Posterior vena cava (tissue), 2 donors: ENCODE measurements at regions not wholly inside any gene's neighbourhood (a gene's known extent, or its start where the extent isn't known, plus 50 kb on each side); places are given as distances from the start of the nearest gene placed in this dataset.
A peak's percentile ranks its signal among the peaks of the same experiment; 100 is the strongest.

ENCODE experiments used
- DNase-seq: peaks from one replicate; pipeline ENCODE4 v3.0.0-alpha.2; 2020; ENCODE audit warnings: low spot score
- intact Hi-C, 2 donors: fragments of 100-400 bp; cut with DNase I; formaldehyde crosslinking; loops; one replicate each; pipeline versions ENCODE4 v1.14.1 to v1.14.2; 2022 to 2023
- donor health status: DM: yes; HTN: yes; CAD: no.
- donor health status: DM: yes; HTN: yes; CAD: no.

DNA sequence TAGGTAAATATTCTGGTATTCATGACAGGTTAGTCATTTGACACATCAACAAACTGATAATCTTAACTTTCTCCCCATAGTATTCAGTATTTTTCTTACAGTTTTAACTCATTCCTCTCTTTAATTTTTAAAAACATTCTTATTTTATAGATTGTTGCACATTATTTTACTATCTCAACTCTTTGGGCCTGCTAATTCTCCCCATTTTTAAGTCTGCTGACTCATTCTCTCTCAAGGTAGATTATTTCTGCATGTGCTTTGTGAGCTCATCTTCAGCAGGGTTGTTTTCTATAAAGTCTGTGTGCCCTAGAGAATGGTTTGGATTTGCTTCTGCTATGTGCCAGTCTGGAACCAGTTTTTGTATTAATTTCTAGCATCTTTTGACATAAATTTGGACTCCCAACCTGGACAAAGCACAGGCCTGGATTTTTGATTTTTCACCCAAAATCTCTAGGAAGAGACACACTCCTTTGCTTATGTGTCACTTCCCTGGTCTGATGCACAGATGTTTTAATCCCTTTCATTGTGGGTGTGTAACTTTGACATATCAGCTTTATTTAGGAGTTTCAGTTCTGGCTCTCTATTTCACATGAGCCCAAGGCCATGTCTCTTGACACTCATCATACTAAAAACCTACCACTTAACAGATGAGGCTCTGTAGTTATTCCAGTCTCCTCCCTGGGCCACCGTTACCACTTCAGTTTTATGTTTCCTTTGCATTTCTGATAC, 194.3 kb upstream of the PGRMC2 start:
- DNase-seq, result no peak
- intact Hi-C loops, result no loop called here

DNA sequence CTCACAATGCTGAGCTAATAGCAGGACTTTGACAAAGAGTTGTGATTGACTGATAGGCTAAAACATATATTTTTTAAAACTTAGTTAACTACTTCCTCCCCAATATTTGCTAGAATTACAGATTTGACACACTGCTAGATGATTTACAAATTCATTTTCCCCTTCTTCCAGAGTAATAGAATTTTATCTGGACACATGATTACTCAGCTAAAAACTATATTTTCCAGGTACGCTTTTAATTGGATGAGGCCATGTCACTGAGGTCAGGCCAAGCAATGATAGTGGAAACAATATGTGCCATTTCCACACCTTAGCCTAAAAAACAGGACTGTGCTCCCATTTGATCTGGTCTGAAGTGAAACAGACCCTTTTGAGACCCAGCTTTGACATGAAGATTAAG, 193.3 kb upstream of the PGRMC2 start:
- intact Hi-C loops, result no loop called here
- DNase-seq, result no peak

DNA sequence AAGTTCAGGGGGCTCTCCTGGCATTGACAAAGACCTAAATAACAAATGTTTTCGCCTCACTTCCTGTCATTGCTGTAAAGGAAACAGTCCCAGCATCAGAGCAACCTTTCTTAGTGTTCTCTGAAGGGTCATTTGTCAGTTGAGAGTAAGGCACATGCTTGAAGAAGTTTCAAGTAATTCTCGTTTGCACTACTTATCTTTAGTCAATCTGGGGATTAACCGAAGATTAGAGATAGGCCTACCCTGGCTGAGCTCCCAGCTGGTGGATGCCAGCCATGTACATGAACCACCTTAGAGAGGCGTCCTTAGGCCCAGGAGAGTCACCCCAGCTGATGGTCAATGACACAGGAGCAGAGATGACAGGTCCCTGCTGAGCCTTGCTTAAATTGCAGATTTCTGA, 189.9 kb upstream of the PGRMC2 start:
- DNase-seq, result no peak
- intact Hi-C loops, result no loop called here

DNA sequence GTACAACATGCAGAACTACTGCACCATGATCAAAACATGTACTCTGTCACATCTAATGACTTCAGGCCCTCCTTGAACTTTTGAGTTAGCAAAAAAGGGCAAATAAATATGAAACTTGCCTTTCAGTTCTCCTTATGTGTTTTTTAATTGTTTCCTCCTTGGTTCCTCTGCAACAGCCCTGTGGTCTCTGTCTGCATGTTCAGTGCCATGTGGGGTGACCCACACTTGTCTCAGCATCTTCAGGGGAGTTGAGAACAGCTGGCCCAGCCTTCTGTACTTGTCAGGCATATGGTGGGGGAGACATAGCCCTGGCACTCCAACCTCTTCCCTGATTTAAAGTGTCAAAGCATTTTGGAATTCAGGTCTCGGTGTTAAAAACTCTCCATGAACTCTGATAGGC, 188.0 kb upstream of the PGRMC2 start:
- no peak for DNase-seq
- intact Hi-C loops, result no loop called here

DNA sequence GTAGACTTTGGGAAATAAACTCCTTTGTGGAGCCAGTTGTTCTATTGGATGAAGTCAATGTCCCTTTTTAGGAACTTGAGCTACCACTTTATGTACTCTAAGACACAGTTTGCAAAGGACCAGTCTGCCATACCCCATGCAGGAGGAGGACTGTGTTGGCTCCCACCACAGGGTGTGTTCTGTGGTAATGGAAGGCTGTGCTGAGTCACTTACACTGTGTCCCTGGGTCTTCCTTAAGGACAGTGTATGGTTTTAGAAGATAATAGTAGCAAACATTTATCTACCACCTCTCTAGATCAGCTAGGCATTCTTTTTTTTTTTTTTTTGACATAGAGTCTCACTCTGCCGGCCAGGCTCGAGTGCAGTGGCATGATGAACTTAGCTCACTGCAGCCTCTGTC, 184.0 kb upstream of the PGRMC2 start:
- DNase-seq, result no peak
- intact Hi-C loops, result no loop called here

DNA sequence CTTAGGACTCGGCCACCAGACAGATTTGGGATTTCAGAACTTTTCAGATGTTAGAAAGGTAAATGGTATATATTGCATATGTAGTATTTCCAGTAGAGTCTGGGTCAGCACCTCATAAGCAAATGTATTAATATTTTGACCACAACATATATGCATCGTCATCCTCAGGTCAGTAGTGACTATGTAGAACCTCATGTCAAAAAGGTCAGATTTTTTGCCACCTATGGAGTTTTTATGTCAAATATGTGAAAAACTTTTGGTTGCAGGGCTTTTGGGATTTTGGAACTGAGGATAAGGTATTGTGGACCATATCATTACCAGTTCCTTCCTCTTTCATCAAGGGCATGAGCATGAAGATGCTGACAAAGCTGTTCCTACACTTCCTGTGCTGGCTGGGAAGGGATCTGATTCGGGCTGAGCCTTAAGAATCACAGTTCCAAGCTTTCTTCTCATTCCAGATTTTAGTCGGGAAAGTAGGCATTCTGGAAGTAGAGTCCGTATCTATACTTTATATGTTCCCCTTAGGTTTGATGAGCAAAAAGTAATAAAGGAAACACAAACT, 183.0 kb upstream of the PGRMC2 start:
- intact Hi-C loops, result no loop called here
- no peak for DNase-seq

DNA sequence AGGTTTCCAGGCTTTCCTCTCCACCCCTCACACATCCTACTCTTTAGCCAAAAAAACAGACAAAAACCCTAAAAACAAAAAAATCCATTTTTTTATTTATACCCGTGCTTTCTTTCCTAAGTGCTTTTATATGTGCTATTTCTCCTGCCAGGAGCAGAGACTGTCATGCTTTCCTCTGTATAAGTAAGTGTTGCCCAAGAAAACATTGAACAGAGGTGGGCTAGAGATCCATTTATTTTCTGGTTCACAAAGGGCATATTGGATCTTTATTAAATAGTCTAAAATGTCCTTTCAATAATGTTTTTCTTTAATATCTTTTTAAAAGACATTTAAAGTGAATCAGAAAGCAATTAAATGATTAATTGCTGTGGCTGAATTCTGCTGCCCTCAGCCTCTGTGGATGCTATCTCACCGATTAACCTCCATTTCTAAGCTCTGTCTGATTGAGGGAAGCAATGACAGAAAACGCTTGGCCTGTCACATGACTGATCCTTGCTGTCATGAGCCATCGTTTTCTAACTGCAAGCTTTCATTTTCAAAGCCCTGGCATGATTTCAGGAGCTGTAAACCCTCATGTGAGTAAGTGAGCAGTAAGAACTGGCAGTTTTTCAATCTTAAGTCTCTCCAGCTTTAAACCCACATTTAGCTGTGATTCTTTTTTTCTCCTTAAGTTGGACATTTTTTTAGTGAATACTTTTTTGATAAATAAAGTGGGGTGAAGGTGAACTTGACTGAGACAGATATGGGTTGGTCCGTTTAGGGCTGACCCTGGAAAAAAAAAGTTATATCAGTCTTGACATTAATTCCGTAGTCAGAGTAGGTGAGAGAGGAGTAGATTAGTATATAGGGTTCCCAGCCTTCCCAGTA, 180.7 kb upstream of the PGRMC2 start:
- no peak for DNase-seq
- intact Hi-C loops, result loop anchor here in 1 of 2 donors (10.0 kb wide), 1 partner anchor 86 kb away; no protein-coding TSS in a partner anchor

DNA sequence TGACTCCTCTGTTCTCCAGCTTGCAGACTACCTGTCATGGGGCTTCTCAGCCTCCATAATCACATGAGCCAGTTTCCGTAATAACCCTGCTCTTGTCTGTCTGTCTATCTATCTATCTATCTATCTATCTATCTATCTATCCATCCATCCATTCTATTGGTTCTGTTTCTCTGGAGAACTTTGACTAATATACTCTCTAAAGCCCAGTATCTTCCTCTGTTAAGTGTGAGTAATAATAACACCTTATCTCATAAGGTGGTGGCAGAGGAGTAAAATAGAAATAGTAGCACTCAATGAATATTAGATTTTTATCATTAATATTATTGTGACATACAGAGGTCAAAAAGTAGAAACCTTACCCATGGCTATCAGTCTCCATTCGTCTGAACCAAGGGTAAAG, 177.9 kb upstream of the PGRMC2 start:
- intact Hi-C loops, result loop anchor here in 1 of 2 donors (10.0 kb wide), 1 partner anchor 89 kb away; no protein-coding TSS in a partner anchor
- DNase-seq, result no peak

DNA sequence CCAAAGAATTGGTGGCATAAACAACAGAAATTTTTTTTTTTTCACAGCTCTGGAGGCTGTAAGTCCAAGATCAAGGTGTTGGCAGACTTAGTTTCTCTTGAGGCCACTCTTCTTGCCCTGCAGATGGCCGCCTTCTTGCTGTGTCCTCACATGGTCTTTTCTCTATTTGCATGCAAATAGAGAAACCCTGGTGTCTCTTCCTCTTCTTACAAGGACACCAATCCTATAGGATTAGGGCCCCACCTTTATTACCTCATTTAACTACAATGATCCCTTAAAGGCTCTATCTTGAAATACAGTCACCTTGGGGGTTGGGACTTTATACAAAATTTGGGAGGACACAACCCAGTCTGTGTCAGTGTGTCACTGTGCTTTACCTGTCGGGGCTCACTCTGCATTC, 175.4 kb upstream of the PGRMC2 start:
- no peak for DNase-seq
- intact Hi-C loops, result loop anchor here in 1 of 2 donors (10.0 kb wide), 1 partner anchor 92 kb away; no protein-coding TSS in a partner anchor

DNA sequence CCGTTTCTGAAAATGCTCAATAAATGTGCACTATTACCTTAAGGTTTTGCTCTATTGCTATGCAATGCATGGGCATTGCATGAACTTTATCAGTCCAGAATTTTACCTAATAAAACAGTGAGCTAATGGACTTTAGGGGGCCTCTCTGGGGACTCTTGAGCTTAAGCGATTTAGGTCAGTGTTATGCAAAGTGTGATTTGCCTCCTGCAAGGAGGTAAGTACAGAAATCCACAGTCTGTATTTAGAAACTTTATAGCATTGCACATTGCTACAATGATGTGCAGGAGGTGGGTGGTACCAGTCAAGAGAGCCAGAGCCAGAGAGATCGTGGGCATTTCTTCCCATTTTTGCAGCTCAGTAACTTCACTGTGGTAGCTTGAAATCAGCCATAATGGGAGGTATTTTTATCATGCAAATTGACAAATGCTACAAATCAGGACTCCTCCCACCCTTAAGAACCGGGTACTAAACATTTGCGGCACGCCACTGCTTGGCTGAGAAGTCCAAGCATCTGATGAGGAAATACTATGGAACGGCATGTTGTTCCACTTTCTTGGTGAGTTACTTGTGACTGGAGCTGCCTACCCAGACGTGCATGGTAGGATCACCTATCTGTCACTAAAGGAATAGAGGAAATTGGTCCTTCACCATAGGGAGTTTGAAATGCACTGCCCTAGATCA, 174.6 kb upstream of the PGRMC2 start:
- no peak for DNase-seq
- intact Hi-C loops, result loop anchor here in 1 of 2 donors (10.0 kb wide), 1 partner anchor 93 kb away; no protein-coding TSS in a partner anchor

DNA sequence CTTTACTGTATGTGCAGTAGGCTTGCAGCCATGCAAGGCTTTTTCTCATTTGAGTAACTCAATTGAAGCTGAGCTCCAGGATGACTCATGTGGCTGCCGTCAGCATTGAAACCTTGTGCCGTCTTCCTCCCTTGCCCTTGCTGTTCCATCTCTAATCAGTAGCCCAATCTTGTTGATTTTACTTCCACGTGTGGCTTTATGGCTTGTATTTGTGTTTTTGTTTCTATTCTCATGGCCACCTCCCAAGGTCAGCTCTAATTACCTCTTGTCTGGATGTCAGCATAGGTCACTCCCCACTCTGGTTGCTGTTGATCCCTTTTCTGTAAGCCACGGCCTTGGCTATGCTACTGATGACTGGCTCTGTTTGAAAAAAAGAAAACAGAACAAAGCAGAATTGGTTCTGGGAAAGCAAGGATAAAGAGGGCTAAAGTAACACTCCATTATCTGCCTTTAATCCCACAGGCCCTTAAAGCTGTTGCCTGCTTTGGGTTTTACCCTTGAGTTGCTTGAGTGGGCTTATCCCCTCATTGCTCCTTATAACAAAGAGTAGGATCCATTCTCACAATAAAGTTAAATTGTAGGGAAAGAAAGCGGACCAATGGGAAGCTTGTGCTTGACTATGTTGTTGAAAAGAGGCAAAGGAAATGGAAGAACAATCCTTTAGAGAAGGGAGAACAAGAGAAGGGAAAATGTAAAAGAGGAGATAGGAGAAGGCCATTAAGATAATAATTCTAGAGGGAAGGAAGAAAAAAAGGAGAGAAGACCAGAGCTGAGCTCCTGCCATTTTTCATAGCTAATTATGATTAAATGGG, 173.9 kb upstream of the PGRMC2 start:
- intact Hi-C loops, result loop anchor here in 1 of 2 donors (10.0 kb wide), 1 partner anchor 93 kb away; no protein-coding TSS in a partner anchor
- no peak for DNase-seq

DNA sequence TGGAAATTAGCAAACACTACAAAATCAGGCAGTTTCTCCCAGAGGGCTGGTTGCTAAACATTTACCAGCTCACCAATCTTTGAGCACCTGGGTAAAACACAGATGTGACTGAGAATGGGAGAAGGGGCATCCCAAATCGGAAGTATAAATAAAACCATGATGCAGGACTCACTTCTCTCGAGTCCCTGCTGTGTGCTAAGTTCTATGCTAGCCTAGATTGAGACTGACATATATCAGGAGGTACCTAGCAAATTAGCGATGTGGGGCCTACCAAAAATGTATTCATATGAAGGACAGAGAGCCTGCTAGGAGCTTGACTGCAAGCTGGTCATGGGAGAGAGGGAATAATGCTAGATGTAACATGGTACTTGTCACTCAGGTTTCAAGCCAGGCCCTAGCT, 171.9 kb upstream of the PGRMC2 start:
- intact Hi-C loops, result loop anchor here (5.0 to 10.0 kb wide), 4 partner anchors 65 to 355 kb away; no protein-coding TSS in a partner anchor
- no peak for DNase-seq

DNA sequence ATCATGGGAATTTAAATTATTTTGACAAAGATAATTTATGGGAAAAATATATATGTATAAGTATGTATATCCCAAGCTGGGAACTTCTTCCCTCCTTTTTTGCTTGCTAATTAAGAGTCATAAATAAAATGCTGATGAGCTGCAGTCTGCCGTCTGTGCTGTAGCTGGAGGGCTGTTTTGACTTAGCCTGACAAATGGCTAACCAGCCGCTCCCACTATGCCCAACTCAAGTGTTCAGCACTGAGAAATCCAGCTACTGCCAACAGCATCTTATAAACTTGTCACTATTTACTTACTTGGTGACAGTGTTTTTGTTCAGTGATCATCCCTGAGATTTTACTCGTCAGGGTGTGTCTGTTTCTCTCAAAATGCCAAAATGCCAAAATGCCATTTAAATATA, 171.2 kb upstream of the PGRMC2 start:
- intact Hi-C loops, result loop anchor here (5.0 to 10.0 kb wide), 4 partner anchors 66 to 356 kb away; no protein-coding TSS in a partner anchor
- no peak for DNase-seq

DNA sequence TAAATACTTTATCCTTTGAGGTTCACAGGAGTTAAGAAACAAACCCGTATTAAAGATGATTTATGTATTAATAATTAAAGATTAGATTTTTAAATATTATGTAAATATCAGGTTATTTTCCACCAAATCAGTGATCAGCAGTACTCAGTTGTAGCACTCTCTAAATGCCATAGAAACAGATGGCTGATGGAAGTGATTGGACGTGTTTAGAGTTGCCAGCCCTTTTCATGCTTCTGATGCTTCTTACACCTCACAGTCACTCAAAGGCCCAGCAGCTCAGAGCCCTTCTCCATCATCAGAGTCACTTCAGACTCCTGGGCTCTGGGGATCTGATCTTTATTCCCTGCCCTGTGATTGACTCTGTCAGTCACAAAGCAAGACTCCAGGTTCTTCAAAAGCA, 170.1 kb upstream of the PGRMC2 start:
- intact Hi-C loops, result loop anchor here (5.0 to 10.0 kb wide), 4 partner anchors 67 to 357 kb away; no protein-coding TSS in a partner anchor

DNA sequence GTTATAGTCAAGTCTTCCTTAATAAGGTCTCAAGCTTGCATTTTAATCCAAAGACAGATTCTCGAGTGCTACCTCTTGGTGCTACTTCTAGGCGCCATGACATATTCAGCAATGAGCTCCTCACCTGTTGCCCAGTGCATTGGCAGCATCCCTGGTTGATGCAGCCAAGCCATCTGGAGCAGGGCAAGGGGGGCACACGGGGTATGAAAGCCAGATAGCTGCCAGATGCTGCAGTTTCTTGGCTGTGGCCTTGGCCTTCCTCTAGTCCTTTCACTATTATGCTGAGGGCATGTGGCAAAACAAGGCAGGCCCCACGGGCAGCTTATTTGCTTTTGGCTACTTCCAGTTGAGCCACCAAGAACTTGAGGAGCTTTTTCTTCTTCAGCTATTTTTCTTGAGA, 168.6 kb upstream of the PGRMC2 start:
- intact Hi-C loops, result loop anchor here (5.0 to 10.0 kb wide), 4 partner anchors 69 to 359 kb away; no protein-coding TSS in a partner anchor

More for the DNA sequence above, 170.1 kb upstream of the PGRMC2 start:
- DNase-seq, result no peak

DNA sequence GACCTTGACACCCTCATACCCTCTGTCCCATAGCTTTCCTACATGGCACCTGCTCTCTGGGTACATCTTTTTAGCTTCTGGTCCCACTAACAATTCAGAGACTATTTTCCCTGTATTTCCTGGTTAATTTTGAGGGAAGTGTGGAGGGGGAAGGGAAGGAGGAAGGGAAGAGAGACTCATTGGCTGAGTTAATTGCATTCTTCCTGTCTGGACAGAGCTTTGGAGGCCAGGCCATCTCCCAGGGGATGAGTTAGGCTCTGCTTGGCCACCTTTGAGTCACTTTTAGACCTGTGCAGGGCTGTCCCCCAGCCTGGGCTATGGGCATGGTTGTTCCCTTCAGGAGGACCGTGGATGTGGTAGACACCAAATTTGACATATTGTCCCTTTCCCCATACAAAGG, 167.9 kb upstream of the PGRMC2 start:
- intact Hi-C loops, result loop anchor here (5.0 to 10.0 kb wide), 4 partner anchors 69 to 359 kb away; no protein-coding TSS in a partner anchor
- DNase-seq, result no peak

More for the DNA sequence above, 168.6 kb upstream of the PGRMC2 start:
- no peak for DNase-seq

DNA sequence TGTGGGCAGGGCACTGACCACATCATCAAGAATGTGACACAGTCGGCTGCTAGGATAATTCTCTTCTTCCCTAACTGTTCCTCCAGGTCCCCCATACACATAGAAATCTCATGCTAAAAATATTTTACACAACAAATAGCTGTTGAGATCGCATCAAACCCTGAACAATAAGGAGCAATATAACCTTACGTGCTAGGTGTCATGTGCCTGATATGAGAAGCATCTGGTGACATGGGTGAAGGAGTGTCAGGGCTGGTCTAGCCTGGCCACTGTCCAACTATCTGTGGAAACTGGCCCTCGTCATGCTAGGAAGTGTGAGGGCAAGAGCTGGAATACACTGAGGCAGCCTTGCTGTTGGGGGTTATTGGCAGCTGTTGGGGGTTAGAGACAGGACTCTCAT, 167.3 kb upstream of the PGRMC2 start:
- no peak for DNase-seq
- intact Hi-C loops, result loop anchor here (5.0 to 10.0 kb wide), 4 partner anchors 70 to 360 kb away; no protein-coding TSS in a partner anchor

DNA sequence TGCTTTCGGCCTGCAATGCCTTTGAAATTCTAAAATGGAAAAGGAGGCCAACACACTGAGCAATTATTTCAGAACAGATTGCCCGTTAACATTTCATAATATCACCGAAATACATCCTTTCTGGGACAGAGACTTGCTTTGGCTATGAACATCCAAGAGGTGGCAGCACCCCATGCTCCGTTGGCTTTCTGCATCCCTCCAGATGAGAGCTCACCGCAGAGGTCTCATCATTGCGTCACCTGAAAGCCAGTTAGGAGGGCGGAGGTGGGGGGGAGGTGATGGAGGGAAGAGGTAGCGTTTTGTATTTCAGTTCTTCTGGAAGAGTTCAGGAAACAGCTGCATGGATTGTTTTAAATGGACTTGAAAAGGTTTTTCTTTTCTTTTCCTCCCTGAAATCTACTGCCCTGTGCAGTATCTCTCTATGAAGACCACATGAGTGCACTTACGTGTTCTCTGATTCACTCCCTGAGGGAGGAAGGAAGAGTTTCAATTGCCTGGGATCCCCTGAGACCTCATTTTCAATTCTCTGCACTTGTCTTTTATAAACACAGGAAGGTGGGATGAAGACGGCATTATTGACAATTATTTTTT, 166.8 kb upstream of the PGRMC2 start:
- intact Hi-C loops, result loop anchor here (10.0 kb wide), 3 partner anchors 70 to 360 kb away; no protein-coding TSS in a partner anchor
- DNase-seq, result peak; percentile 93
